ENCODE measurements at regions not wholly inside any gene's neighbourhood (a gene's known extent, or its start where the extent isn't known, plus 50 kb on each side); places are given as distances from the start of the nearest gene placed in this dataset.

DNA sequence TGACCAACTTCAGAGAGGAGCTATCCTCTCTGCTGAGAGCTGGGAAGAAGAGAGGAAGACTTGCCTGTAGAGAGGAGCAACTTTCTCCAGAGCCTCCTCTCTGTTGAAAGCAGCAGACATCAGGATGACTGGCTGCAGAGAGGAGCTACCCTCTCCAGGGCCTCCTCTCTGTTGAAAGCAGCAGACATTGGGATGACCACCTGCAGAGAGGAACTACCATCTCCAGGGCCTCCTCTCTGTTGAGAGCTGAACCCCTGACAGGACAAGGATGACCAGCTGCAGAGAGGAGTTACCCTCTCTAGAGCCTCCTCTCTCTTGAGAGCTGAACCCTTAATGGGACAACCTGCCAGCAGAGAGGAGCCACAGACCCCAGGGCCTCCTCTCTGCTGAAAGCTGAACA is 83.0 kb upstream of the GJB5 start:
- TF ChIP-seq, protein P1, sequence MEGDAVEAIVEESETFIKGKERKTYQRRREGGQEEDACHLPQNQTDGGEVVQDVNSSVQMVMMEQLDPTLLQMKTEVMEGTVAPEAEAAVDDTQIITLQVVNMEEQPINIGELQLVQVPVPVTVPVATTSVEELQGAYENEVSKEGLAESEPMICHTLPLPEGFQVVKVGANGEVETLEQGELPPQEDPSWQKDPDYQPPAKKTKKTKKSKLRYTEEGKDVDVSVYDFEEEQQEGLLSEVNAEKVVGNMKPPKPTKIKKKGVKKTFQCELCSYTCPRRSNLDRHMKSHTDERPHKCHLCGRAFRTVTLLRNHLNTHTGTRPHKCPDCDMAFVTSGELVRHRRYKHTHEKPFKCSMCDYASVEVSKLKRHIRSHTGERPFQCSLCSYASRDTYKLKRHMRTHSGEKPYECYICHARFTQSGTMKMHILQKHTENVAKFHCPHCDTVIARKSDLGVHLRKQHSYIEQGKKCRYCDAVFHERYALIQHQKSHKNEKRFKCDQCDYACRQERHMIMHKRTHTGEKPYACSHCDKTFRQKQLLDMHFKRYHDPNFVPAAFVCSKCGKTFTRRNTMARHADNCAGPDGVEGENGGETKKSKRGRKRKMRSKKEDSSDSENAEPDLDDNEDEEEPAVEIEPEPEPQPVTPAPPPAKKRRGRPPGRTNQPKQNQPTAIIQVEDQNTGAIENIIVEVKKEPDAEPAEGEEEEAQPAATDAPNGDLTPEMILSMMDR (IDR thresholded peaks at IDR 0.05 in 8 of 11, conservative IDR thresholded peaks at IDR 0.05 in 3 of 11), result no peak
- no peak for TF ChIP-seq POLR2AphosphoS5 (IDR thresholded peaks at IDR 0.05)
